ENCODE measurements at regions not wholly inside any gene's neighbourhood (a gene's known extent, or its start where the extent isn't known, plus 50 kb on each side); places are given as distances from the start of the nearest gene placed in this dataset.

DNA sequence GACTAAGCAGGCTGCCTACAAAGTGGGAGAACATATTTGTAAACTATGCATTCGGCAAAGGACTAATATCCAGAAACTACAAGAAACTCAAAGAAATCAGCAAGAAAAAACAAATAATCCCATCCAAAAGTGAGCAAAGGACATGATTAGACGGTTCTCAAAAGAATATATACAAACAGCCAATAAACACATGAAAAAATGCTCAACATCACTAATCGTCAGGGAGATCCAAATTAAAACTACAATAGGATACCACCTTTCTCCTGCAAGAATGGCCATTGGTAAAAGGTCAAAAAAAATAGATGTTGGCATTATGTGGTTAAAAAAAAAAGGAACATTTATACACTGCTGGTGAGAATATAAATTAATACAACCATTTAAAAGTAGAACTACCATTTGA, 259.6 kb upstream of the SLITRK3 start (continued):
- TF ChIP-seq, protein P1, sequence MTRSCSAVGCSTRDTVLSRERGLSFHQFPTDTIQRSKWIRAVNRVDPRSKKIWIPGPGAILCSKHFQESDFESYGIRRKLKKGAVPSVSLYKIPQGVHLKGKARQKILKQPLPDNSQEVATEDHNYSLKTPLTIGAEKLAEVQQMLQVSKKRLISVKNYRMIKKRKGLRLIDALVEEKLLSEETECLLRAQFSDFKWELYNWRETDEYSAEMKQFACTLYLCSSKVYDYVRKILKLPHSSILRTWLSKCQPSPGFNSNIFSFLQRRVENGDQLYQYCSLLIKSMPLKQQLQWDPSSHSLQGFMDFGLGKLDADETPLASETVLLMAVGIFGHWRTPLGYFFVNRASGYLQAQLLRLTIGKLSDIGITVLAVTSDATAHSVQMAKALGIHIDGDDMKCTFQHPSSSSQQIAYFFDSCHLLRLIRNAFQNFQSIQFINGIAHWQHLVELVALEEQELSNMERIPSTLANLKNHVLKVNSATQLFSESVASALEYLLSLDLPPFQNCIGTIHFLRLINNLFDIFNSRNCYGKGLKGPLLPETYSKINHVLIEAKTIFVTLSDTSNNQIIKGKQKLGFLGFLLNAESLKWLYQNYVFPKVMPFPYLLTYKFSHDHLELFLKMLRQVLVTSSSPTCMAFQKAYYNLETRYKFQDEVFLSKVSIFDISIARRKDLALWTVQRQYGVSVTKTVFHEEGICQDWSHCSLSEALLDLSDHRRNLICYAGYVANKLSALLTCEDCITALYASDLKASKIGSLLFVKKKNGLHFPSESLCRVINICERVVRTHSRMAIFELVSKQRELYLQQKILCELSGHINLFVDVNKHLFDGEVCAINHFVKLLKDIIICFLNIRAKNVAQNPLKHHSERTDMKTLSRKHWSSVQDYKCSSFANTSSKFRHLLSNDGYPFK (CRISPR knock-in tag; IDR thresholded peaks at IDR 0.05; ENCODE audit: borderline replicate concordance): no peak
- TF ChIP-seq, protein P2, sequence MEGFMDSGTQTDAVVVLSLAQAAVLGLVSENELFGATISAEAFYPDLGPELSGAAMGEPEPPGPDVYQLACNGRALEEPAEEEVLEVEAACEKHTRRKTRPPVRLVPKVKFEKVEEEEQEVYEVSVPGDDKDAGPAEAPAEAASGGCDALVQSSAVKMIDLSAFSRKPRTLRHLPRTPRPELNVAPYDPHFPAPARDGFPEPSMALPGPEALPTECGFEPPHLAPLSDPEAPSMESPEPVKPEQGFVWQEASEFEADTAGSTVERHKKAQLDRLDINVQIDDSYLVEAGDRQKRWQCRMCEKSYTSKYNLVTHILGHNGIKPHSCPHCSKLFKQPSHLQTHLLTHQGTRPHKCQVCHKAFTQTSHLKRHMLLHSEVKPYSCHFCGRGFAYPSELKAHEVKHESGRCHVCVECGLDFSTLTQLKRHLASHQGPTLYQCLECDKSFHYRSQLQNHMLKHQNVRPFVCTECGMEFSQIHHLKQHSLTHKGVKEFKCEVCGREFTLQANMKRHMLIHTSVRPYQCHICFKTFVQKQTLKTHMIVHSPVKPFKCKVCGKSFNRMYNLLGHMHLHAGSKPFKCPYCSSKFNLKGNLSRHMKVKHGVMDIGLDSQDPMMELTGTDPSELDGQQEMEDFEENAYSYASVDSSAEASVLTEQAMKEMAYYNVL (CRISPR knock-in tag; IDR thresholded peaks at IDR 0.05; ENCODE audit: borderline replicate concordance): no peak
- TF ChIP-seq, protein P3, sequence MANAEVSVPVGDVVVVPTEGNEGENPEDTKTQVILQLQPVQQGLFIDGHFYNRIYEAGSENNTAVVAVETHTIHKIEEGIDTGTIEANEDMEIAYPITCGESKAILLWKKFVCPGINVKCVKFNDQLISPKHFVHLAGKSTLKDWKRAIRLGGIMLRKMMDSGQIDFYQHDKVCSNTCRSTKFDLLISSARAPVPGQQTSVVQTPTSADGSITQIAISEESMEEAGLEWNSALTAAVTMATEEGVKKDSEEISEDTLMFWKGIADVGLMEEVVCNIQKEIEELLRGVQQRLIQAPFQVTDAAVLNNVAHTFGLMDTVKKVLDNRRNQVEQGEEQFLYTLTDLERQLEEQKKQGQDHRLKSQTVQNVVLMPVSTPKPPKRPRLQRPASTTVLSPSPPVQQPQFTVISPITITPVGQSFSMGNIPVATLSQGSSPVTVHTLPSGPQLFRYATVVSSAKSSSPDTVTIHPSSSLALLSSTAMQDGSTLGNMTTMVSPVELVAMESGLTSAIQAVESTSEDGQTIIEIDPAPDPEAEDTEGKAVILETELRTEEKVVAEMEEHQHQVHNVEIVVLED (CRISPR knock-in tag; IDR thresholded peaks at IDR 0.05; ENCODE audit: borderline replicate concordance): no peak
- TF ChIP-seq ARHGAP35 (CRISPR knock-in tag; IDR thresholded peaks at IDR 0.05; ENCODE audit: borderline replicate concordance): no peak

DNA sequence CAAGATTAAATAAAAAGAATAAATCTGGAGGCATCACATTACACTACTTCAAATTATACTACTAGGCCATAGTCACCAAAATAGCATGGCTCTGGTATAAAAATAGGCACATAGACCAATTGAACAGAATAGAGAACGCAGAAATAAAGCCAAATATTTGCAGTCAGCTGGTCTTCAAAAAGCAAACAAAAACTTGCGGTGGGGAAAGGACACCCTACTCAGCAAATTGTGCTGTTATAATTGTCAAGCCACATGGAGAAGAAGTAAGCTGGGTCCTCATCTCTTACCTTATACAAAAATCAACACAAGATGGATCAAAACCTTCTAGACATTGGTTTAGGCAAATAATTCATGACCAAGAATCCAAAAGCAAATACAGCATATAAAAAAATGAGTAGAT, 259.2 kb upstream of the SLITRK3 start:
- Histone ChIP-seq H3K4me1 (ENCODE audit: insufficient read depth, low read length) (no peaks in the 10 kb centered on the region), H3K27ac (ENCODE audit: extremely low read length, insufficient read depth, low read length) (no peak overlapping the region), H3K79me2 (ENCODE audit: insufficient read depth, low read length) (no peaks in the 10 kb centered on the region), H4K20me1 (ENCODE audit: insufficient read depth, low read length) (no peaks in the 10 kb centered on the region), H3K4me2 (ENCODE audit: low read depth, low read length) (no peak overlapping the region), H3K9ac (ENCODE audit: insufficient read depth, low read depth, low read length) (no peak overlapping the region), H3K27me3 (ENCODE audit: control insufficient read depth in 1 of 2, insufficient read depth in 2 of 2, low read length in 2 of 2) (no peaks in the 10 kb centered on the region), H3K9me3 (ENCODE audit: low read length) (no peaks in the 10 kb centered on the region), H2AFZ (ENCODE audit: low read length) (no peak overlapping the region), H3K36me3 (replicated peaks in 1 of 2; ENCODE audit: control insufficient read depth in 1 of 2, insufficient read depth in 2 of 2, low read length in 2 of 2) (no peaks in the 10 kb centered on the region), H3K4me3 (replicated peaks in 1 of 3; ENCODE audit: insufficient read depth in 1 of 3, low read depth in 2 of 3, low read length in 3 of 3) (no peak overlapping the region)
- in situ Hi-C loops (cut with HindIII; ENCODE audit: extremely low pct_ligation_motif_present, low pct_unique_long_range_greater_than_20kb): no loop called here
- ChIA-PET CTCF (ENCODE audit: low intra/inter-chr PET ratio, low total read pairs) (no interaction called here), POLR2A (no interaction called here)
- BruUV-seq (replicated peaks): no TSS peak
- ATAC-seq (no peak), FAIRE-seq (no peak), DNase-seq (ENCODE audit: low spot score) (no peak)
- 15% methylated on average over 2 of the region's 2 CpGs for WGBS (ENCODE audit: low lambda C conversion rate)
- no peak for TF ChIP-seq ZEB1 (IDR thresholded peaks at IDR 0.05; ENCODE audit: insufficient replicate concordance, low read depth)
- no peak for TF ChIP-seq ZNF337 (CRISPR knock-in tag; IDR thresholded peaks at IDR 0.05; ENCODE audit: borderline replicate concordance, low read depth)
- no peak for TF ChIP-seq KDM5A (IDR thresholded peaks at IDR 0.05; ENCODE audit: borderline replicate concordance, low read length)
- TF ChIP-seq NCOR1 (IDR thresholded peaks at IDR 0.05; ENCODE audit: borderline replicate concordance, low read length): no peak
- no peak for TF ChIP-seq ZNF101 (CRISPR knock-in tag; IDR thresholded peaks at IDR 0.05; ENCODE audit: borderline replicate concordance, low read depth)
- TF ChIP-seq RXRB (CRISPR knock-in tag; IDR thresholded peaks at IDR 0.05; ENCODE audit: borderline replicate concordance): no peak
- TF ChIP-seq, protein P4, sequence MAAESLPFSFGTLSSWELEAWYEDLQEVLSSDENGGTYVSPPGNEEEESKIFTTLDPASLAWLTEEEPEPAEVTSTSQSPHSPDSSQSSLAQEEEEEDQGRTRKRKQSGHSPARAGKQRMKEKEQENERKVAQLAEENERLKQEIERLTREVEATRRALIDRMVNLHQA (CRISPR knock-in tag; IDR thresholded peaks at IDR 0.05): no peak
- TF ChIP-seq SAP130 (CRISPR knock-in tag; IDR thresholded peaks at IDR 0.05; ENCODE audit: low read depth): no peak
- TF ChIP-seq TCF12 (IDR thresholded peaks at IDR 0.05): no peak
- no peak for TF ChIP-seq TCF12 (CRISPR knock-in tag; IDR thresholded peaks at IDR 0.05)
- TF ChIP-seq PHB2 (IDR thresholded peaks at IDR 0.05; ENCODE audit: partially characterized antibody): no peak
- no peak for TF ChIP-seq SYNCRIP (IDR thresholded peaks at IDR 0.05; ENCODE audit: insufficient read depth, low read depth, low read length)
- intact Hi-C loops (cut with micrococcal nuclease; ENCODE audit: unreplicated experiment): no loop called here
